ENCODE measurements at regions not wholly inside any gene's neighbourhood (a gene's known extent, or its start where the extent isn't known, plus 50 kb on each side); places are given as distances from the start of the nearest gene placed in this dataset.

DNA sequence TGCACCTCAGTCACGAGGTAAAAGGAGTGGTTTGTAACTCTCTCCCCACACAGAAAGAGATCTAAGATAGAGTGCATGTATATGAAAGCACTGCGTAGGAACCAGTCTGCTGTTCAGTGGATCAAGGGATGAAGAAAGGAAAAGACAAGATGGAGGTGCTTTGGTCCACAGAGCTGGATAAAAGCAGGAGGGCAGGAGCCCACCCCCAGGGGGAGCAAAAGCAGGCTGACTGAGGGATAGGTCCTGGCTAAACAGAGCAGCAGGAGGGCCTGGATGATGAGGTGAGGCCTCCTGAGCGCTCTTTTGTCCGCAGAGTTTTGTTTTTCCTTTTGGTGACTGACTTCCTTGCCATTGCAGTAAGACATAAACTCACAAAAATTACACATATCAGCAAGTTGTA is 293.5 kb upstream of the C9orf72 start:
- in situ Hi-C loops (cut with HindIII; ENCODE audit: low pct_unique_long_range_greater_than_20kb, low sequenced_read_pairs) (no loop called here), intact Hi-C loops (cut with micrococcal nuclease; ENCODE audit: unreplicated experiment) (no loop called here)
- ChIA-PET POLR2A (no interaction called here), CTCF (no interaction called here)
- no peaks in the 10 kb centered on the region for H3K9me3 ChIP-seq (ENCODE audit: control insufficient read depth, insufficient read depth, low read depth, low read length)
- H3K4me1 ChIP-seq (ENCODE audit: control insufficient read depth, insufficient read depth, low read length) = no peaks in the 10 kb centered on the region
- no peak for TF ChIP-seq TCF7L2 (IDR thresholded peaks at IDR 0.05; ENCODE audit: low read depth, low read length)
- TF ChIP-seq SIN3A (IDR thresholded peaks at IDR 0.05; ENCODE audit: borderline replicate concordance, insufficient read depth, low read depth, low read length) = no peak
- TF ChIP-seq POLR2AphosphoS5 (IDR thresholded peaks at IDR 0.05; ENCODE audit: low read depth, low read length) = no peak
- no peak for TF ChIP-seq REST (IDR thresholded peaks at IDR 0.05; ENCODE audit: insufficient read depth in 1 of 2, low read depth in 2 of 2, low read length in 1 of 2)
- no peak for TF ChIP-seq CTCF (IDR thresholded peaks at IDR 0.05)
- no TSS peak for BruUV-seq (replicated peaks)
- no peak for DNase-seq (ENCODE audit: low read depth, low spot score)
- H3K4me3 ChIP-seq (ENCODE audit: low read depth in 2 of 2, low read length in 2 of 2) = no peak overlapping the region
- H3K27ac ChIP-seq (ENCODE audit: low read length) = no peak overlapping the region
- H3K27me3 ChIP-seq (ENCODE audit: control insufficient read depth, insufficient read depth, low read length) = no peaks in the 10 kb centered on the region
- no peaks in the 10 kb centered on the region for H3K36me3 ChIP-seq (ENCODE audit: control insufficient read depth, insufficient read depth, low read length)
- no peak for ATAC-seq

GRCh38 chr9:27870404-27870803 is 297.1 kb upstream of the C9orf72 start:
- Histone ChIP-seq H3K4me3 (ENCODE audit: low read depth in 2 of 2, low read length in 2 of 2) (no peak overlapping the region), H3K27ac (ENCODE audit: low read length) (no peak overlapping the region), H3K9me3 (ENCODE audit: control insufficient read depth, insufficient read depth, low read depth, low read length) (no peaks in the 10 kb centered on the region), H3K36me3 (ENCODE audit: control insufficient read depth, insufficient read depth, low read length) (no peaks in the 10 kb centered on the region), H3K27me3 (ENCODE audit: control insufficient read depth, insufficient read depth, low read length) (no peaks in the 10 kb centered on the region), H3K4me1 (ENCODE audit: control insufficient read depth, insufficient read depth, low read length) (no peaks in the 10 kb centered on the region)
- BruUV-seq (replicated peaks) = no TSS peak
- TF ChIP-seq SIN3A (IDR thresholded peaks at IDR 0.05; ENCODE audit: borderline replicate concordance, insufficient read depth, low read depth, low read length) = no peak
- TF ChIP-seq CTCF (IDR thresholded peaks at IDR 0.05) = no peak
- TF ChIP-seq REST (IDR thresholded peaks at IDR 0.05; ENCODE audit: insufficient read depth in 1 of 2, low read depth in 2 of 2, low read length in 1 of 2) = no peak
- TF ChIP-seq TCF7L2 (IDR thresholded peaks at IDR 0.05; ENCODE audit: low read depth, low read length) = no peak
- TF ChIP-seq POLR2AphosphoS5 (IDR thresholded peaks at IDR 0.05; ENCODE audit: low read depth, low read length) = no peak
- ChIA-PET CTCF (no interaction called here), POLR2A (no interaction called here)
- in situ Hi-C loops (cut with HindIII; ENCODE audit: low pct_unique_long_range_greater_than_20kb, low sequenced_read_pairs) (no loop called here), intact Hi-C loops (cut with micrococcal nuclease; ENCODE audit: unreplicated experiment) (no loop called here)
- ATAC-seq (no peak), DNase-seq (ENCODE audit: low read depth, low spot score) (no peak)
